Suppressor macrophage treated with lipopolysaccharide for 4 hours (primary cell): ENCODE measurements at regions not wholly inside any gene's neighbourhood (a gene's known extent, or its start where the extent isn't known, plus 50 kb on each side); places are given as distances from the start of the nearest gene placed in this dataset.
A peak's percentile ranks its signal among the peaks of the same experiment; 100 is the strongest.
"Not testable (repeated sequence)": the region's sequence is repeated elsewhere in the genome, so short reads cannot be mapped to it uniquely, and the experiment has no call there.

Experiments used
- DNase-seq: peaks from one replicate; pipeline ENCODE4 v3.0.0-alpha.2; 2020

- not testable (repeated sequence) for DNase-seq
Observed at GRCh38 chr1:58051187-58051586, 495.3 kb downstream of the OMA1 start.

GRCh38 chr1:58047265-58047858 is 499.2 kb downstream of the OMA1 start:
- peak; percentile 20 for DNase-seq

- DNase-seq = no peak
Observed at GRCh38 chr1:58045094-58045705, 501.3 kb downstream of the OMA1 start.

- DNase-seq = no peak
Observed at GRCh38 chr1:58041621-58042020, 504.9 kb downstream of the OMA1 start.

- DNase-seq = no peak
Observed at GRCh38 chr1:58038574-58038973, 508.0 kb downstream of the OMA1 start.

- no peak for DNase-seq
Observed at GRCh38 chr1:58035523-58035922, 511.0 kb downstream of the OMA1 start.

- no peak for DNase-seq
Observed at GRCh38 chr1:58033311-58033710, 513.2 kb downstream of the OMA1 start.

GRCh38 chr1:58032611-58033073 is 513.9 kb downstream of the OMA1 start:
- DNase-seq = no peak

GRCh38 chr1:58031416-58031815 is 515.1 kb downstream of the OMA1 start:
- DNase-seq = no peak

GRCh38 chr1:58030456-58030855 is 516.1 kb downstream of the OMA1 start:
- no peak for DNase-seq

GRCh38 chr1:58017641-58018040 is 528.9 kb downstream of the OMA1 start:
- DNase-seq = no peak

GRCh38 chr1:58013237-58013636 is 533.3 kb downstream of the OMA1 start:
- DNase-seq = no peak

GRCh38 chr1:58011978-58012377 is 534.5 kb downstream of the OMA1 start:
- no peak for DNase-seq

GRCh38 chr1:58006421-58007046 is 540.0 kb downstream of the OMA1 start:
- no peak for DNase-seq

- DNase-seq = no peak
Observed at GRCh38 chr1:58005212-58005611, 541.3 kb downstream of the OMA1 start.

GRCh38 chr1:58003988-58004387 is 542.5 kb downstream of the OMA1 start:
- no peak for DNase-seq

GRCh38 chr1:58003059-58003458 is 543.5 kb downstream of the OMA1 start:
- DNase-seq = no peak

GRCh38 chr1:58000821-58001220 is 545.7 kb downstream of the OMA1 start:
- DNase-seq = no peak

GRCh38 chr1:58000116-58000515 is 546.4 kb downstream of the OMA1 start:
- DNase-seq = no peak

- DNase-seq = no peak
Observed at GRCh38 chr1:57996400-57996799, 550.1 kb downstream of the OMA1 start.

GRCh38 chr1:57991289-57991688 is 555.2 kb downstream of the OMA1 start:
- no peak for DNase-seq

- no peak for DNase-seq
Observed at GRCh38 chr1:57989877-57990276, 556.6 kb downstream of the OMA1 start.

- no peak for DNase-seq
Observed at GRCh38 chr1:57987523-57987922, 559.0 kb downstream of the OMA1 start.

- DNase-seq = peak; percentile 18
Observed at GRCh38 chr1:57986432-57986831, 560.1 kb downstream of the OMA1 start.

GRCh38 chr1:57984277-57984676 is 560.4 kb upstream of the DAB1 start:
- no peak for DNase-seq
